HCT116 (cell line): ENCODE measurements at regions not wholly inside any gene's neighbourhood (a gene's known extent, or its start where the extent isn't known, plus 50 kb on each side); places are given as distances from the start of the nearest gene placed in this dataset.

Experiments
- ATAC-seq: fragments of 200-7000 bp; cut with Tn5 transposase; 2 replicates; pipeline ENCODE4 v1.9.1; 2020; ENCODE audit warnings: mild to moderate bottlenecking, moderate library complexity
- BruUV-seq: library from RNA; stranded (reverse); fragments of 400-500 nt; replicated peaks from 2 replicates; lab custom pipeline; 2021; lab: Mats Ljungman, UMichigan
- CTCF ChIA-PET: fragments of 300-600 bp; sonication (Branson Sonifier 250); formaldehyde crosslinking; loops from one replicate; lab custom pipeline; 2021; ENCODE audit warnings: antibody characterized with exemption; lab: Charles Lee
- POLR2A ChIA-PET: fragments of 300-600, 350-600 bp; sonication (Branson Sonifier 250); formaldehyde crosslinking; loops from one replicate; lab custom pipeline; 2021; ENCODE audit warnings: antibody characterized with exemption; lab: Charles Lee
- RAD21 ChIA-PET, 2 experiments: fragments of 300-600 bp; sonication (Branson Sonifier 250); formaldehyde crosslinking; loops; one replicate each; lab custom pipeline; 2023; ENCODE audit warnings: low total read pairs in 2 of 2; ENCODE audit not compliant: uncharacterized antibody in 2 of 2, unreplicated experiment in 2 of 2, low non-redundant PET in 1 of 2; lab: Charles Lee
- DNase-seq: peaks from one replicate; pipeline ENCODE4 v3.0.0-alpha.2; 2010; ENCODE audit warnings: low read depth, low spot score
- H2AFZ ChIP-seq: fragments of 200-600 bp; shearing (Covaris generic), sonication (generic); 2 replicates; pipeline ENCODE4 v1.6.1; 2017; ENCODE audit warnings: low read depth, mixed run types, mixed read lengths, antibody characterized with exemption, low read length; ENCODE audit not compliant: poor library complexity, severe bottlenecking
- H3K27ac ChIP-seq: 2 replicates; pipeline ENCODE4 v1.5.1; 2012; ENCODE audit warnings: low read depth, low read length
- H3K27me3 ChIP-seq: fragments of 200-600 bp; sonication (generic); 2 replicates; pipeline ENCODE4 v1.6.1; 2016; ENCODE audit warnings: mixed run types, low read length, mixed read lengths; ENCODE audit not compliant: insufficient read depth
- H3K36me3 ChIP-seq, 2 experiments: fragments of 200-500 bp in 1 of 2; fragments of 200-600 bp in 1 of 2; sonication (Bioruptor generic) in 1 of 2; sonication (generic) in 1 of 2; 2 replicates each; pipeline versions ENCODE4 v1.5.1 to v1.6.1; 2014 to 2016; ENCODE audit warnings: low read length in 2 of 2, inconsistent platforms in 1 of 2, mixed read lengths in 1 of 2, mixed run types in 1 of 2; ENCODE audit not compliant: insufficient read depth in 2 of 2, control insufficient read depth in 1 of 2
- H3K4me1 ChIP-seq, 2 experiments: fragments of 200-600 bp in 1 of 2; sonication (generic) in 1 of 2; 2 replicates each; pipeline versions ENCODE4 v1.5.1 to v1.6.1; 2012 to 2017; ENCODE audit warnings: low read length in 2 of 2, inconsistent platforms in 1 of 2, mild to moderate bottlenecking in 1 of 2, mixed read lengths in 1 of 2, mixed run types in 1 of 2, moderate library complexity in 1 of 2; ENCODE audit not compliant: insufficient read depth in 2 of 2, control insufficient read depth in 1 of 2
- H3K4me2 ChIP-seq: fragments of 200-600 bp; sonication (generic); 2 replicates; pipeline ENCODE4 v1.6.1; 2017; ENCODE audit warnings: mixed run types, low read length, mixed read lengths
- H3K4me3 ChIP-seq, 2 experiments: fragments of 200-600 bp in 1 of 2; sonication (generic) in 1 of 2; replicated peaks in 1 of 2; 2 replicates each; pipeline ENCODE4 v1.5.1; 2011 to 2016; ENCODE audit warnings: low read length in 2 of 2, control low read depth in 1 of 2, low read depth in 1 of 2, mild to moderate bottlenecking in 1 of 2, mixed read lengths in 1 of 2, mixed run types in 1 of 2
- H3K79me2 ChIP-seq: fragments of 200-600 bp; sonication (generic); 2 replicates; pipeline ENCODE4 v1.6.1; 2017; ENCODE audit warnings: mild to moderate bottlenecking, mixed run types, low read length, moderate library complexity, mixed read lengths; ENCODE audit not compliant: insufficient read depth
- H3K9ac ChIP-seq: fragments of 200-600 bp; sonication (generic); 2 replicates; pipeline ENCODE4 v1.6.1; 2016; ENCODE audit warnings: low read length, mixed read lengths
- H3K9me2 ChIP-seq: fragments of 200-600 bp; sonication (generic), shearing (Covaris generic); 2 replicates; pipeline ENCODE4 v1.6.1; 2017; ENCODE audit warnings: mixed run types, mild to moderate bottlenecking, moderate library complexity; ENCODE audit not compliant: insufficient read depth
- H3K9me3 ChIP-seq, 2 experiments: fragments of 200-500 bp in 1 of 2; fragments of 200-600 bp in 1 of 2; sonication (Bioruptor generic) in 1 of 2; sonication (generic) in 1 of 2; 2 replicates each; pipeline ENCODE4 v1.6.1; 2014 to 2017; ENCODE audit warnings: low read length in 2 of 2, mixed read lengths in 2 of 2, inconsistent platforms in 1 of 2, low read depth in 1 of 2, mild to moderate bottlenecking in 1 of 2, mixed run types in 1 of 2, moderate library complexity in 1 of 2; ENCODE audit not compliant: control insufficient read depth in 1 of 2, insufficient read depth in 1 of 2
- H4K20me1 ChIP-seq: fragments of 200-600 bp; sonication (generic), shearing (Covaris generic); 2 replicates; pipeline ENCODE4 v1.6.1; 2017; ENCODE audit warnings: mixed run types, mild to moderate bottlenecking, moderate library complexity; ENCODE audit not compliant: insufficient read depth
- ATF3 ChIP-seq: IDR thresholded peaks from 2 replicates; pipeline ENCODE4 v1.6.1; 2012
- CBX3 ChIP-seq: IDR thresholded peaks from 2 replicates; pipeline ENCODE4 v1.6.1; 2012; ENCODE audit warnings: low read depth
- CEBPB ChIP-seq: IDR thresholded peaks from 2 replicates; pipeline ENCODE4 v1.6.1; 2012; ENCODE audit warnings: low read depth
- ELF1 ChIP-seq: IDR thresholded peaks from 2 replicates; pipeline ENCODE4 v1.6.1; 2012; ENCODE audit warnings: low read depth, borderline replicate concordance
- EZH2phosphoT487 ChIP-seq: fragments of 200-600 bp; IDR thresholded peaks from 2 replicates; pipeline ENCODE4 v1.6.1; 2018; ENCODE audit warnings: antibody characterized with exemption, borderline replicate concordance
- JUND ChIP-seq: IDR thresholded peaks from 2 replicates; pipeline ENCODE4 v1.6.1; 2012
- MAX ChIP-seq: IDR thresholded peaks from 2 replicates; pipeline ENCODE4 v1.6.1; 2012
- POLR2A ChIP-seq: IDR thresholded peaks from 2 replicates; pipeline ENCODE4 v1.7.0; 2011; ENCODE audit warnings: borderline replicate concordance; ENCODE audit not compliant: insufficient read depth, insufficient read length; ENCODE audit errors: extremely low read depth
- RAD21 ChIP-seq: IDR thresholded peaks from 2 replicates; pipeline ENCODE4 v1.6.1; 2012; ENCODE audit warnings: low read depth, mild to moderate bottlenecking
- REST ChIP-seq: IDR thresholded peaks from 2 replicates; pipeline ENCODE4 v1.6.1; 2012; ENCODE audit warnings: low read depth
- SIN3A ChIP-seq: IDR thresholded peaks from 2 replicates; pipeline ENCODE4 v1.6.1; 2012; ENCODE audit warnings: low read depth
- SRF ChIP-seq: IDR thresholded peaks from 2 replicates; pipeline ENCODE4 v1.6.1; 2012; ENCODE audit warnings: low read depth
- TCF7L2 ChIP-seq: IDR thresholded peaks from 2 replicates; pipeline ENCODE4 v1.7.0; 2011; ENCODE audit warnings: borderline replicate concordance, inconsistent platforms; ENCODE audit not compliant: insufficient read depth, insufficient read length; ENCODE audit errors: extremely low read depth
- ZBTB33 ChIP-seq: IDR thresholded peaks from 2 replicates; pipeline ENCODE4 v1.6.1; 2011; ENCODE audit warnings: mild to moderate bottlenecking, low read length, moderate library complexity; ENCODE audit not compliant: insufficient replicate concordance; ENCODE audit errors: extremely low read depth
- ZFX ChIP-seq: fragments of 450-650 bp; IDR thresholded peaks from 2 replicates; pipeline ENCODE4 v1.6.1; 2017
- ZNF274 ChIP-seq: fragments of 200-500 bp; sonication (Bioruptor generic); IDR thresholded peaks from 2 replicates; pipeline ENCODE4 v1.6.1; 2014; ENCODE audit warnings: mild to moderate bottlenecking, low read depth, low read length, inconsistent platforms
- intact Hi-C: fragments of 100-400 bp; cut with micrococcal nuclease; formaldehyde crosslinking; loops from 2 replicates; pipeline ENCODE4 v1.10.0; 2022
- TF ChIP-seq, protein P1 (sequence below), 3 experiments: fragments of 200-600 bp in 1 of 3; sonication (generic) in 1 of 3; IDR thresholded peaks in 2 of 3; conservative IDR thresholded peaks in 1 of 3; 2 replicates each; pipeline ENCODE4 v1.5.1; 2012 to 2017; ENCODE audit warnings: low read depth in 2 of 3, low read length in 2 of 3, antibody characterized with exemption in 1 of 3, borderline replicate concordance in 1 of 3, control low read depth in 1 of 3, mild to moderate bottlenecking in 1 of 3, mixed read lengths in 1 of 3, mixed run types in 1 of 3, moderate library complexity in 1 of 3; ENCODE audit not compliant: insufficient read depth in 1 of 3

DNA sequence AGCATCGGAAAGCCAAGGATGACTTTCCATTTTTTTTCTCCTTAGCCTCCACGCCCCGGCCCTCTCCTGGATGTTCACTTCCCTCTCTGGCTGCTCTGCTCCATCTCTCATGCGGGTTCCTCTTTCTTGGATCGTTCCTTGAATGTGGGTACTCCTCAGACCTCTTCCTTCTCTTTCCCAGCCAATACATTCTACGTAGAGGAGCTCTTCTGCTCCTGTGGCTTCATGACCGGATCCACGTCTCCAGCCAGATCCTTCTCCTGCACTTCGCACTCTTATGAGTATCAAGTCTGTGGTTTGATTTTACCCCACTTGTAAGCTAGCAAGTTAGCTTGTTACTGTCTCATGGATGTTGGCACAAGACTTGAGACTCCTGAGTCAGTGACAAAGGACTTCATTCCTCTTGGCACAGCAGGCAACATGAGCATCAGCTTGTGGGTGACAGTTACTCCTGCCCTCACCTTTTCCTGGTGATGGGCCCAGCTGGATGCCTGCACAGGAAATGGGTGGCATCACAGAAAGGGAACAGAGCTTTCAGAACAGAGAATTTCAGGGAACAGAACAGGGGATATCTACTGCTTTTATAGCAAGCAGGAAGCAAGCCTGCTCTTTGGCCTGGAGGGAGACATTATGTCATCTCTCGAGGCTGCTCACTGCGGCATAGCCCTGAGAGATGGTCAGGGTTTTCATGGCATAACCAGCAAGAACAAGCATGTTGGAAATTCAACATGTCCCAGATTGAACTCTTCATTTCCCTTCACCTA lies 100.1 kb upstream of the KIF26B start:
- H3K27me3 ChIP-seq, result no peaks in the 10 kb centered on the region
- H3K9me3 ChIP-seq, result no peaks in the 10 kb centered on the region
- H2AFZ ChIP-seq, result no peak overlapping the region
- no peaks in the 10 kb centered on the region for H3K4me1 ChIP-seq
- H3K79me2 ChIP-seq, result no peaks in the 10 kb centered on the region
- ChIA-PET RAD21 (no interaction called here), POLR2A (no interaction called here)
- no peaks in the 10 kb centered on the region for H3K36me3 ChIP-seq
- no peak overlapping the region for H3K9ac ChIP-seq
- no peaks in the 10 kb centered on the region for H4K20me1 ChIP-seq
- intact Hi-C loops, result no loop called here
- no peaks in the 10 kb centered on the region for H3K9me2 ChIP-seq
- BruUV-seq, result no TSS peak
- H3K4me2 ChIP-seq, result no peak overlapping the region
- TF ChIP-seq POLR2A (no peak), ATF3 (no peak), TCF7L2 (no peak), SIN3A (no peak), ELF1 (no peak), SRF (no peak), JUND (no peak), ZNF274 (no peak), EZH2phosphoT487 (no peak), REST (no peak), CBX3 (no peak), RAD21 (no peak), ZFX (no peak), MAX (no peak), CEBPB (no peak), ZBTB33 (no peak)
- TF ChIP-seq, protein P1, sequence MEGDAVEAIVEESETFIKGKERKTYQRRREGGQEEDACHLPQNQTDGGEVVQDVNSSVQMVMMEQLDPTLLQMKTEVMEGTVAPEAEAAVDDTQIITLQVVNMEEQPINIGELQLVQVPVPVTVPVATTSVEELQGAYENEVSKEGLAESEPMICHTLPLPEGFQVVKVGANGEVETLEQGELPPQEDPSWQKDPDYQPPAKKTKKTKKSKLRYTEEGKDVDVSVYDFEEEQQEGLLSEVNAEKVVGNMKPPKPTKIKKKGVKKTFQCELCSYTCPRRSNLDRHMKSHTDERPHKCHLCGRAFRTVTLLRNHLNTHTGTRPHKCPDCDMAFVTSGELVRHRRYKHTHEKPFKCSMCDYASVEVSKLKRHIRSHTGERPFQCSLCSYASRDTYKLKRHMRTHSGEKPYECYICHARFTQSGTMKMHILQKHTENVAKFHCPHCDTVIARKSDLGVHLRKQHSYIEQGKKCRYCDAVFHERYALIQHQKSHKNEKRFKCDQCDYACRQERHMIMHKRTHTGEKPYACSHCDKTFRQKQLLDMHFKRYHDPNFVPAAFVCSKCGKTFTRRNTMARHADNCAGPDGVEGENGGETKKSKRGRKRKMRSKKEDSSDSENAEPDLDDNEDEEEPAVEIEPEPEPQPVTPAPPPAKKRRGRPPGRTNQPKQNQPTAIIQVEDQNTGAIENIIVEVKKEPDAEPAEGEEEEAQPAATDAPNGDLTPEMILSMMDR (IDR thresholded peaks at IDR 0.05 in 2 of 3, conservative IDR thresholded peaks at IDR 0.05 in 1 of 3; ENCODE audit: borderline replicate concordance in 1 of 3, insufficient read depth in 1 of 3, low read depth in 2 of 3, low read length in 2 of 3), result no peak
- TF ChIP-seq, all 23 proteins: peak for 0
- Histone ChIP-seq H3K27ac (no peak overlapping the region), H3K4me3 (no peak overlapping the region)
- CTCF ChIA-PET, result interaction anchor here (0.7 kb wide), 1 partner anchor 12 kb away, joined by 6 read pairs; no protein-coding TSS in a partner anchor
- ATAC-seq, result no peak
- DNase-seq, result no peak
